HG02588 (cell line): ENCODE measurements at regions not wholly inside any gene's neighbourhood (a gene's known extent, or its start where the extent isn't known, plus 50 kb on each side); places are given as distances from the start of the nearest gene placed in this dataset.
A peak's percentile ranks its signal among the peaks of the same experiment; 100 is the strongest.
"Not testable (repeated sequence)": the region's sequence is repeated elsewhere in the genome, so short reads cannot be mapped to it uniquely, and the experiment has no call there.

Source experiments
- ATAC-seq: cut with Tn5 transposase; IDR thresholded peaks from one replicate; pipeline ENCODE4 v1.9.1; 2021; ENCODE audit warnings: mild to moderate bottlenecking, moderate library complexity; ENCODE audit not compliant: unreplicated experiment

DNA sequence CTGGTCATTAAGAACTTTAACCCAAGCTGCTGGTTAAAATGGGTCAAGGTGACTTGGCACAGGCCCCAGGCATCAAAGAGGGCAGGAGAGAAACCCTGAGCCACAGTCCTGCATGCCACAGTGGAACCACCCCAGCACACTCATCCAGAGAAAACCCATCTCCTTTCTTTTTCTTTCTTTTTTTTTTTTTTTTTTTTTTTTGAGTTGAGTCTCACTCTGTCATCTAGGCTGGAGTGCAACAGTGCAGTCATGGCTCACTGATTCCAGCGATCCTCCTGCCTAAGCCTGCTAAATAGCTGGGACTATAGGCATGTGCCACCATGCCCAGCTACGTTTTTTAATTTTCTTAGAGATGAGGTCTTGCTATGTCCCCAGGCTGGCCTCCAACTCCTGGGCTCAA lies 109.2 kb upstream of the RAB4A start:
- ATAC-seq = no peak

DNA sequence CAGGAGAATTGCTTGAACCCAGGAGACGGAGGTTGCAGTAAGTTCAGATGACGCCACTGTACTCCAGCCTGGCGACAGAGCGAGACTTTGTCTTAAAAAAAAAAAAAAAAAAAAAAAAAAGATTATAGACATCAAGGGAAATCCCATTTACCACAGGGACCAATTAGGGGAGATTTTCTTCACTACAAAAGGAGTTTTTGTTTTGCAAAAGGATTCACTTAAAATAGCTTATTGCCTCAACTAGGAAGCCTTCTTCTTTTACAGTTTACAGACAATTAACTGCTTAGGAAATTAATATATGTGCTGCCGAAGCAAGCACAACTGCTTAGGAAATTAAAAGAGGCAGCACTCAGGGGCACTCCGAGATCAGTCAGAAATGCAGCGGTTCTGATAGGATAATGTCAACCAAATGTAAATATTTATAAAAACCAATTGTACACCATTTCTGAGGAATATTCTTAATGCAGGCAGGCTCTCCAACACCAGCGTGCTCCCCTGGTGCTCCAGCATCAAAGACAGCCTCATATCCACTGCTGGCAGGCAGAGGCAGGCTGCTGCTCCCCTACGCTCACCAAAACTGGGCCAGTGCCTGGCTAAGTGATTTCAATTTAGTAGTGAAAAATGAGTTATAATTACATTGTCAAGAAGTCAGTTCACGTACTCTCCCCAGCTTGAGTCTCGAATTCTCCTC lies 107.9 kb upstream of the RAB4A start:
- ATAC-seq = no peak

DNA sequence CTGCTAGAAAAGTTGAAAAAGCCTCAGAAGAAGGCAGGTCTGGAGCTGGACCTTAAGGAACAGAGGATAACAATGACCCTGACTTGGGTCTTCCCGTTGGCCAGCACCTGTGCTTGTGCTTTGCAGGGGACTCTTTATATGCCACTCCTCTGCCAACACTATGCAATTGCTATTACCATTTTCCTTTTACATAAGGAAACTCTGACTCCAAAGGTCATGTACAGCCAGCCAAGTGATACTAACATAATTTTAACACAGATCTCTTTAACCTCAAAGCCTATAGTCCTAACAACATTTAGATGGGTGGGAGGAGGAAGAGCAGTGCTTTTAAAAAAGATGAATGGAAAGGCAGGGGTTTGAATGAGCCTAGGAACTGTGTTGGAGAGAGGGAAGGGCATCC lies 106.6 kb upstream of the RAB4A start:
- no peak for ATAC-seq

DNA sequence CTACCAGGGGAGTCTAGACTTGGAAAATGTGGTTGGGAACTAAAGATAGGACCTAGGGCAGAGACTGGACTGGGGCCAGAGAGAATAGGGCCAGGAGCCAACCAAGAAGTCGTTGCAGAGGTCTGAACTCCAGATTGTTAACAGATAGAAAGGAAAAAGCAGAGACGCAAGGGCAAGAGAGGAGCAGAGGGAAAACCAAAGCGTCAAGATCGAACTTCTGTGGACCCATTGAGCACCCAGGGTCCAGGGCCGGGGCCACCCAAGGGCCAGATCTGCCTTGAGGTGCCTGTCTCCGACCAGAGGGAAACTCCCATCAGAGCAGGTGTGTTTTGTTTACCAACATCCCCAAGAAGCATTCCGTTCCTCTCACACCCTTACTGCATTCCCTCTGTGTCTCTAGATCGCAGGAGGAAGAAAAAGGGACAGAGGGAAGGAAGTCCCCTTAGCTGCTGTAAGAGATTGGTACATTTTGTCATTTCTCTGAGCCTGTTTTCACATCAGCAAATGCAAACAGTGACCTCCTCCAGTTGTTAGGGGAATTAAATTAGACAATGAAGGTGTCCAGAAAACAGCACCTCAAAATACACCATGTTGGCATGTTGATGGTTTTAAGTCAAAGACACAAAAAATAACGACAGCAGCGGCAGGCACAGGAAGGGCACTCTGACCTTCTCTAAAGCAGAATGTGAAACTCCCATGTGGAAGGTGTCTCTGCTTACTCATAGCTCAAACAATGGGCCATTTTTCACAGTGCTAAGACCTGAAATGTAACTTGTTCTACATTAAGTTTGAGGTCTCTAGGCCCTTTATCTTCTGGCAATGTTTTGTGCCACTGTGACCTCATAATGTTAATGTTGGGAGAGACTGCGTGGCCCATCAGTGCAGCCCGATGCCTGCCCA lies 105.8 kb upstream of the RAB4A start:
- ATAC-seq = no peak

DNA sequence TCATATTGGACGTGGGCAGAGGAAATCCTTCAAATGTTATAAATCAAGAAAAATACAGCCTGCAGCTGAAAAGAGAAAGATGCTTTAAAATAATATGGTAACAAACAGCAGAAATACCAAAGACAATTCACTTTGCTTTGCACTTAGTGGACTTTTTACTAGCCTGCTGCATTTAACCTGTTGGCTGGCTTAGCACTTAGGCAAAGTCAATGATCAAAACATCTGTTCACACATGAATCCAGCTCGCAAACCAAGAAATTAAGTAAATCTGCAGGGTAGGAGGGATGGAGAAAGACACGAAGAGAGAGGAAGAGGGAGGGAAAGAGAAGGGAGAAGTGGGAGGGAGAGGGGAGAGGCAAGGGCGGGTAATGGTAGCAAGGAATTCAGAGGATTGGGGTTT lies 103.6 kb upstream of the RAB4A start:
- ATAC-seq = no peak

DNA sequence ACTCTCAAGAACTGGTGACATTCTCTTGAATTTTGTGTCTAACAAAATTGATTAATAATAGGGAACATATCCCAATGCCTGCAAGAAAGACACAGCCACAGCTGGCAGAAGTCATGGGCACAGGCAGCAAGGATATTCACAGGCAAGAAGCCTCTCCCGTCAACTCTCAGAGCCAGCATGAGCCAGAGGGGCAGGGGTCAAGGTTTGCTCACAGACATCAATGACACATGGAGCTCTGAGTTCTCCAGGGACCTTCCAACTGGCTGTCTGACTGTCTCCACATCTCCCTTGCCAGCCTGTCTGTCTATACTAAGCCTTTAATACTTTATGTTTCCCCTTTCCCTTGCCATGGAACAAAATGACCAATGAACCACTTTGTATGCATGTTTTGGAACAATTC lies 101.5 kb upstream of the RAB4A start:
- no peak for ATAC-seq

DNA sequence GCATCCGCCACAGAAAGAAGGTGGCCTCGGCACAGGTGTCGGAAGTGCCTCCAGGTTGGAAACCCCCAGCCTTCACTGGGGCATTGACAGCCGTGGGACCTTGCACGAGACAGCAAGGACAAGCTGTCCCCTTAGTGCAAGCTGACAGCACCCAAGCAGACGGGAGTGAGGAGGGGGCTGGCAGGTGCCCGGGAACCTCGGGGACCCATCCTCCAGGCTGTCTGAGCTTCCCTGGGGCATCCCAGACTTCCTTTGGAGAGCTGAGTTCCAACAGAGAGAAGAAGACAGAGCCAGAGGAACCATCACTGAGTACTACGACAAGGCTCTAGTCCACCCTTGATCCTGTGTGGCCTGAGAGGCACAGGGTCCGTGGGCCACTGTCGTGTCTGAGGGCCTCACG lies 100.6 kb upstream of the RAB4A start:
- ATAC-seq = no peak

DNA sequence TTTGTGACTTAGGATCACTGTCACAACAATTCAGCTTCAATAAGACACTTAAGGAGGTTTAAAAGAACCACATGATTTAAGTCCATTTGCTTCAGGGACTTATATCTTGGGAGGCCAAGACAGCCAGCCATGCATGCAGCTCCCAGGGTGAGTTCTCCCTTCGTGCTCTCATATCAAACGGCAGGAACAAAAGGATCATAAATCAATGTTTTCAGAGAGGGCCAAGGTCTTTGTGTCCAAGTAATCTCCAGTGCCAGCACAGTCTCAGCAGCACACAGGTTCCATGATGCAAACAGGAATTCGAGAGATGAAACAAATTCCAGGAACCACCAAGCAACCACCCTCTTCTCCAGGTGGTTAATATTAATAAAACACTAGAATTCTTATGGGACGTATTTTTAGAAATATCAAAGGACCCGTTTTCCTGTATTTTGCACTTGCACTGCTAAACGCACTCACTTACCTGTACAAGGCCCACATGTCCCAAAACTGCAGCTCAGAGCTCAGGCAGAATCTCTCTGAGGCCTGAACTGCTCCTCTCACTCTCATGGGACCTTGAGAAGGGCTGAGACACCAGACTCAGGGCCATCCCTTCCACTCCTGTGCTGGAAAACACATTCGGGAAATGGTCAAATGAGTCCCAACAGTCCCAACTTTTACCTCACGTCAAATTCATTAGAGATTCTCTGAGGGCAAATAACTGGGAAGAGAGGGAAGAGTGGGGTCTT lies 100.0 kb upstream of the RAB4A start:
- ATAC-seq = no peak

DNA sequence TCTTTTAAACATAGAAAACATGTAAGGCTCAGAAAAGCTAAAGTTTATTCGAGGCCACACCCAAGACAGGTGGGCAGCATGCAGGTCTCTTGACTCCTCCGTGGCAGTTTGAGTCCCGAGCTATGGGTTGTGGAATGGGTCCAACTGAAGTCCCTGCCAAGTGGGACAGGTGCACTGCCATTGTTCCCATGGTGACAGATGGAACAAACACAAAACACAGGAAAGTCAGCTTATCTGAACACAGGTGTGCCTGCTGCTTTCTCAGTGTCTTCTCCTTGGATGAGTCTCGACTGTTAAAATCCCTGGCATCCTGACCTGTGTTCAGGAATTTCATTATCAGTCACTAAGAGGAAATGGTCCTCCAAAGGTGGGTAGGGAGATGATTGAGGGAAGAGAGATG lies 99.0 kb upstream of the RAB4A start:
- ATAC-seq = no peak

DNA sequence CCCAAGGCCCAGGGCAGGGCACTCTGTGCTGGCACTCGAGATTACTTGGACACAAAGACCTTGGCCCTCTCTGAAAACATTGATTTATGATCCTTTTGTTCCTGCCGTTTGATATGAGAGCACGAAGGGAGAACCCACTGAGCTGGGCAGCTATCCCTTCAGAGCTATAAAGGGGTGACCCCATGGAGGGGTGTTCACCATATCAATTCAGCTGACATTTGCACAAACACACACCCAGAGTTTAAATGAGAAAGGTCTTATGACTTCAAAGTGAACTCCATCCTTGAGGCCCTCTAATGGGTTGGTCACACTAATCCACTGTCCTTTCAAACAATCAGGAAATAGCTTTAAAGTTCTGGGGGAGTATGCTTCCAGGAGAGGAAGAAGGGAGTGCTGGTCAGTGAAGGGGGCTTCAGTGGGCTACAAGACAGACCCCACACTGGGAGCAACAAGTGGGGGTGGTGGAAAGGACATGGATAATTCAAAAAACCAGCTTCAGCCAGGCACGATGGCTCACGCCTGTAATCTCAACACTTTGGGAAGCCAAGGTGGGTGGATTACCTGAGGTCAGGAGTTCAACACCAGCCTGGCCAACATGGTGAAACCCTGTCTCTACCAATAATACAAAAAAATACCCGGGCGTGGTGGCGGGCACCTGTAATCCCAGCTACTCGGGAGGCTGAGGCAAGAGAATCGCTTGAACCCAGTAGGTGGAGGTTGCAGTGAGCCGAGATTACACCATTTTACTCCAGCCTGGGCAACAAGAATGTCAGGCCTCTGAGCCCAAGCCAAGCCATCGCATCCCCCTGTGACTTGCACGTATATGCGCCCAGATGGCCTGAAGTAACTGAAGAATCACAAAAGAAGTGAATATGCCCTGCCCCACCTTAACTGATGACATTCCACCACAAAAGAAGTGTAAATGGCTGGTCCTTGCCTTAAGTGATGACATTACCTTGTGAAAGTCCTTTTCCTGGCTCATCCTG lies 97.1 kb upstream of the RAB4A start:
- ATAC-seq = not testable (repeated sequence)

DNA sequence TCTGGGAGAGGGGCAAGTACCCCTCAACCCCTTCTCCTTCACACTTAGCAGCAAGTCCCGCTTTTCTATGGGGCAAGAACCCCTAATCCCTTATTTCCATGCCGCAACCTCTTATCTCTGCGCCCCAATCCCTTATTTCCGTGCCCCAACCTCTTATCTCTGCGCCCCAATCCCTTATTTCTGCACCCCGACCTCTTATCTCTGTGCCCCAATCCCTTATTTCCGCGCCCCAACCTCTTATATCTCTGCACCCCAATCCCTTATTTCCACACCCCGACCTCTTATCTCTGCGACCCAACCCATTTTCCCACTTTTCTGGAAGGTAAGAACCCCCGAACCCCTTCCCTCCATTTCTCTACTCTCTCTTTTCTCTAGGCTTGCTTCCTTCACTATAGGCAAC lies 95.6 kb upstream of the RAB4A start:
- ATAC-seq = not testable (repeated sequence)

DNA sequence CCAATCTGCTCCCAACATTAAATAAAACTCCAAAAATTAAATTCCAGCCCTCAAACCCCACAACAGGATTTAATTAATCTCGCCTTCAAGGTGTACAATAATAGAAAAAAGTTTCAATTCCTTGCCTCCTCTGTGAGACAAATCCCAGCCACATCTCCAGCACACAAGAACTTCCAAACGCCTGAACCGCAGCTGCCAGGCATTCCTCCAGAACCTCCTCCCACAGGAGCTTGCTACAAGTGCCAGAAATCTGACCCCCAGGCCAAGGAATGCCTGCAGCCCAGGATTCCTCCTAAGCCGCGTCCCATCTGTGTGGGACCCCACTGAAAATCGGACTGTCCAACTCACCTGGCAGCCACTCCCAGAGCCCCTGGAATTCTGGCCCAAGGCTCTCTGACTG lies 94.5 kb upstream of the RAB4A start:
- ATAC-seq = not testable (repeated sequence)

DNA sequence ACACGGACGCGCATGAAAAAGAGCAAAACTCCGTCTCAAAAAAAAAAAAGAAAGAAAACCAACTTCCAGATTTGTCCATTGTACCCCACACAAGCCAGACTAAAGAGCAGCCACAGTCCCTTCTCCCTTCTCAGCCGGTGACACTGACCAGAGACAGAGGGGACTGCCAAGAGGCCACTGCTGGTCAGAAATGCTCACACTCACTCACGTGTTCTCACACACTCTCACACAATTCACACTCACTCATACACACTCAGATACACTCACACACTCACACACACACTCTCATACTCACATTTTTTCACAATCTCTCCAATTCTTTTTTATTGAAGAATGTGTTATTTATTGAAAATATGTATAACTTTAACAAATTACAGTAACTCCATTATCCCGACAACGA lies 90.8 kb upstream of the RAB4A start:
- no peak for ATAC-seq

DNA sequence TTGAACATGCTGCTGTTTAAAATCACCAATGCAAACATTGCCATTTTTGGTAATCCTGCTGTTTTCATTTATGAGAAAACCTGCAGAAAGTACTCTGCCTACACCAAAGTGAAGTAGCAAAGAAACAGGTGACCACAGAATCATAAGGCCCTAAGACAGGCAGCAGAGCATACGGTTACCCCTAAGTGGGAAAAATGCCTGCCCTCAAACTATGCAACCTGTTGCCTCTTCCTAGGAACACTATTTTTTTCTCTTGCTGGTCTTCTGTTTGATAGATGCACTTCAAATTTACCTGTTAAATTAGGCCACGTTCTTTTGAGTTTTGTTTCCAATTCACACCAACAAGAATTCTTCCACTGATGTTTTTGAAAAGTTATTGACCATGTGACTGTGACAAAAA lies 89.5 kb upstream of the RAB4A start:
- no peak for ATAC-seq

DNA sequence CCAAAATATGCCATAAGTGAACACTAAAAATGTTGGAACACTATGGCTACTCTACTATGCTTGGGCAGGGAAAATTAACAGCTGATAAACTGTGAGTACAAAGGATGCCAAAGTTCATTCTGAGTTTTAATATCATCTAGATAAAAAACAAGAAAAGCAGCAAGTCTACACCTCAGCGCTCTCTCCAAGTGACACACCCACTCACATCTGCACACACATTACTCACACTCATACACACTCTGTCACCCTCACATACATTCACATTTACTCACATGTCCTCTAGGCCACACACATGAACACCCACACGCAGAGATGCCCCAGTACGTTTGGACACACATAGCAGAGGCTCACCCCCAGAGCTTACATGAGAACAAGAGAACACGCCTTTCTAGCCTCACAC lies 87.3 kb upstream of the RAB4A start:
- no peak for ATAC-seq

DNA sequence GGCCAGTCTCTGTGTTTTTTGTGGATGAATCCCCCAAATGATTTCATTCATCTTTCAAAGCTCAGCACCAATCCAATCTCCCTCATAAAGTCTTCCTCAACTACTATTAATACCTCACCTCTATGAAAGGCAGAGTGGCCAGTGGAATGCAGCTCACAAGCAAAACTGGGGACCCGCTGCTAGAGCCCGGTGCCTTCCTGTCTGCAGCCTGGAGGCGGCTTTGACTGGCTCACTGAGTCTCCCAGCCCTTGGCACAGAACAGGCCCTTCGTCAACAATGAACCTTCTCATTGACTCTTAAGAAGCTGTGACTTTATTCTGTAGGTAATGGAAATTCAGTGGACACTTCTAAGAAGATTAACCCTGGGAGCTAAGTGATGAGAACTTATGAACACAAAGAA lies 86.8 kb upstream of the RAB4A start:
- ATAC-seq = no peak

DNA sequence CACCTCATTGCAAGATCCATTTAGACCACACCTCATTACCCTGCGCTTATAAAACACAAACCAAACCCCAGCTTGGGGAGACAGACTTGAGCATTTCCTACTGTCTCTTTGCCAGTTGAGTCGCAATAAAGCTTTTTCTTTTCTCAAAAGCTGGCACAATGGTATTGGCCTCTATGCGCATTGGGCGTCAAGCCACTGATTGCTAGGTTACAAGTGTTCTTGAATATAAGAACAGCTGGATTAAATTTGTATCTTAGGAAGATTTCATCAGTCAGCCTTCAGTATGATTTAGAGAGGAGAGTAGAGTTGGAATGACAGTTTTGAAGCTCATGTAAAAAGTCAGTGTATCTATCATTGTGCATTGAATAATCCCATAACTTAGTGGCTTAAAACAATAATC lies 84.9 kb upstream of the RAB4A start:
- ATAC-seq = no peak

DNA sequence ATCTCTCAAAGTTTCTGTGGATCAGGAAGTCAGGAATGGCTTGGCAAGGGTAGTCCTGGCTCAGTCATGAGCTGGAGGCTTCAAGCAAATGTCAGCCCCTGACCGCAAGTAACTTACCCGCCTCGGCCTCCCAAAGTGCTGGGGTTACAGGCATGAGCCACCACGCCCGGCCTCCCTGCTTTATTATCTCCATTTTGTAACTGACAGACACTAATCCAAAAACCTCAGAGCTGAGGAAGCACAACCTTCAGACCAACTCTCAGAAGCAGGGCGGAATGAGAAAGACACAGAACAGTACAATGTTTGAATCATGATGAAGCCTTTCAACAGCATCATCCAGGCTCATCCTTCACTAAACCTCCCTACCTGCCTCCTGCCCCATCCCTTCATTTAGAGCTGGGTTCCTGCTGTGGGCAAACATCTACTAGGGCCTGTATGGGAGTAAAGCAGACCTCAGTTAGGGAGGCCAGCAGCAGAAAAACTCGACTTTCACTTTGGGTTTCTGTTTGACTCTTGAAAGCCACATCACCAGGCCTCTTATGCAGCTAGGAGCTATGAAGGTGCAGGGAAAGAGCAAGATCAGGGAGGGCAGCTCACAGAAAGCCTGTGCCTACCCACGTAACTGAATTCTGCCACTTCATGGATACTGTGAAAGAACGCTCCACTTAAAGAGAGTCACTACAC lies 84.4 kb upstream of the RAB4A start:
- peak; percentile 91 for ATAC-seq

DNA sequence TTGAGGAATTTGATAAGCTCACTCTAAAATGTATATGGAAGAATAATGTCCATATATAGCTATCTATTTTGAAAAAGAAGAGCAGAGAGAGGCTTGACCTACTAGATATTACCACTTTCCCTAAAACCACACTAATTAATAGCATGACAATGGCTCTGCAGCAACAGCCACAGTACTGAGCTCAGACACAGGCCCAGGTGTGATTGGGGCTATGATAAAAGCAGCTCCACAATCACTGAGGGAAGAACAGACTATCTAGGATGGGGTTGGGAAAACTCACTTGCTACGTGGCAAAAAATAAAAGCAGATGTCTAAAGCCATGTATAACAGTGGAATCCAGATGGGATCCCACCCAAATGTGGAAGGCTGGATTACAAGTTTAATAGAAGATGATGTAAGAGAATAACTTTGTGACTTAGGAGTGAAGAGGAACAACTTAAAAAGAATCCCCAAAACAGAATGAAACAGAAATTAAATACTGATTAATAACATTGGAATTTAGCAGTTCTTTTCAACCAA lies 80.8 kb upstream of the RAB4A start:
- no peak for ATAC-seq
